A673 (cell line): ENCODE measurements at regions not wholly inside any gene's neighbourhood (a gene's known extent, or its start where the extent isn't known, plus 50 kb on each side); places are given as distances from the start of the nearest gene placed in this dataset.

Experiments used
- CTCF ChIP-seq: fragments of 300-800, 200-600 bp; sonication (generic); conservative IDR thresholded peaks from 2 replicates; pipeline ENCODE4 v1.5.1; 2017; ENCODE audit warnings: low read depth, mild to moderate bottlenecking, antibody characterized with exemption, low read length, moderate library complexity, mixed read lengths
- EZH2 ChIP-seq: fragments of 200-600 bp; sonication (generic); IDR thresholded peaks from 2 replicates; pipeline ENCODE4 v1.6.1; 2017; ENCODE audit warnings: borderline replicate concordance, low read depth, mild to moderate bottlenecking, mixed read lengths, antibody characterized with exemption, low read length; ENCODE audit not compliant: poor library complexity, severe bottlenecking

DNA sequence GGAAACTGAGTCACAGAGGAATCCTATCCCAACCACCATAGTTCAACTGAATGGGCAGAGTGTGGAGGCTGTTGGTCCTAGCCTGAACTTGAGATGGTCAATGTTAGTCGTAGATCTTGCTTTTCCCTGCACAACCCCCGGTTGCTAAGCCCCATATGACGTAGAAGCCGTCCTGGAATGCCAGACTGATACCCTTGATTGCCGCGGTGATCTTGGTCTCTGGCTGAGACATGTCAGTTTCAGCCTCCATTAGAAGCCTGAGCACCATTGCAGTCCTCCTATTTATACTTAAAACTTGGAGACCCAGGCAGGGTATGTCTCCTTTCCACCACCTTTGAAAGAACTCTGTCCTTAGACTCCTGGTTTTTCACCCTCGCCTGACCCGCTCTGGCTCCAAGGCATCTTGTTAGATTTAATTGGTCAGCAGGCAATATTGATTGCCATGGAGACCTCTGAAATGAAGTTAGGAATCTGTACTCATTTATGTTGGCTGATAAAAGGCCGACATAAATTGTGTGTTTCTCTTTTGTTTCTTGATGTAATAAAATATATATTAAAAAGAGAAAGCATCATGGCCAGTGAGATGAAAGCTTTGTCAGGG lies 53.4 kb downstream of the RPLP1 start:
- no peak for TF ChIP-seq CTCF
- TF ChIP-seq EZH2, result no peak
